Upper lobe of right lung (tissue), 1 donor: ENCODE measurements at regions not wholly inside any gene's neighbourhood (a gene's known extent, or its start where the extent isn't known, plus 50 kb on each side); places are given as distances from the start of the nearest gene placed in this dataset.

Experiments used
- ATAC-seq: fragments of 200-7000 bp; cut with Tn5 transposase; one replicate; pipeline ENCODE4 v1.9.1; 2020; ENCODE audit warnings: mild to moderate bottlenecking, moderate library complexity
- DNase-seq: peaks from one replicate; pipeline ENCODE4 v3.0.0-alpha.2; 2020
- H3K27ac ChIP-seq: fragments of 200-600 bp; one replicate; pipeline ENCODE4 v1.8.0; 2022
- H3K27me3 ChIP-seq: fragments of 200-600 bp; one replicate; pipeline ENCODE4 v1.8.0; 2022; ENCODE audit warnings: mild to moderate bottlenecking
- H3K36me3 ChIP-seq: fragments of 200-600 bp; one replicate; pipeline ENCODE4 v1.8.0; 2022
- H3K4me1 ChIP-seq: fragments of 200-600 bp; one replicate; pipeline ENCODE4 v1.8.0; 2022
- H3K4me3 ChIP-seq: fragments of 200-600 bp; one replicate; pipeline ENCODE4 v1.8.0; 2022; ENCODE audit warnings: mild to moderate bottlenecking
- H3K9me3 ChIP-seq: fragments of 200-600 bp; one replicate; pipeline ENCODE4 v1.8.0; 2022
- intact Hi-C: fragments of 100-400 bp; cut with DNase I; formaldehyde crosslinking; loops from one replicate; pipeline ENCODE4 v1.11.0; 2022
- TF ChIP-seq, protein P1 (sequence below): fragments of 200-600 bp; IDR thresholded peaks from one replicate; pipeline ENCODE4 v1.8.0; 2022; ENCODE audit warnings: antibody characterized with exemption
- donor health status: DM: no; HTN: yes; CAD: no; lungs with severe emphysema.

DNA sequence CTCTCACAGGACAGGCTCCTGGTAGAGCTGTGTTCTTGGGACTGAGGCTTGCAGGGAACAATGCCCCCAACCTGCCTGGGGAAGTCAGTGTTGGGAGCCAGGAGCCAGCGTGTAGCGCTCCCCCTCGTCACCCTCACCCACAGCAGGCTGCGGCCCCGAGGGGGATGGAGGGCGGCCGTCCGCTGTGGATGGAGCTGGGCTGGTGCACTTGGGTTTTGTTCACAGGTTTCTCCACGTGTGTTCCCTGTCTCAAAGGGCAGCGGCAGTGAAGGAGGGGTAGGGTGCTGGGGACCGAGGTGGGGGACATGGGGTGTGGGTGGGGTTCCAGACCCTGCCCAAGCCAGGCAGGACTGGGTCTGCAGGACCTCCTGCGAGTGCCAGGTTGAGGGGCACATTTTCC, 69.1 kb downstream of the RGS12 start:
- no peaks in the 10 kb centered on the region for H3K27me3 ChIP-seq
- H3K27ac ChIP-seq = no peak overlapping the region
- H3K4me3 ChIP-seq = no peak overlapping the region
- no peaks in the 10 kb centered on the region for H3K9me3 ChIP-seq
- ATAC-seq (peak; percentile 4), DNase-seq (no peak)
- no peaks in the 10 kb centered on the region for H3K36me3 ChIP-seq
- TF ChIP-seq, protein P1, sequence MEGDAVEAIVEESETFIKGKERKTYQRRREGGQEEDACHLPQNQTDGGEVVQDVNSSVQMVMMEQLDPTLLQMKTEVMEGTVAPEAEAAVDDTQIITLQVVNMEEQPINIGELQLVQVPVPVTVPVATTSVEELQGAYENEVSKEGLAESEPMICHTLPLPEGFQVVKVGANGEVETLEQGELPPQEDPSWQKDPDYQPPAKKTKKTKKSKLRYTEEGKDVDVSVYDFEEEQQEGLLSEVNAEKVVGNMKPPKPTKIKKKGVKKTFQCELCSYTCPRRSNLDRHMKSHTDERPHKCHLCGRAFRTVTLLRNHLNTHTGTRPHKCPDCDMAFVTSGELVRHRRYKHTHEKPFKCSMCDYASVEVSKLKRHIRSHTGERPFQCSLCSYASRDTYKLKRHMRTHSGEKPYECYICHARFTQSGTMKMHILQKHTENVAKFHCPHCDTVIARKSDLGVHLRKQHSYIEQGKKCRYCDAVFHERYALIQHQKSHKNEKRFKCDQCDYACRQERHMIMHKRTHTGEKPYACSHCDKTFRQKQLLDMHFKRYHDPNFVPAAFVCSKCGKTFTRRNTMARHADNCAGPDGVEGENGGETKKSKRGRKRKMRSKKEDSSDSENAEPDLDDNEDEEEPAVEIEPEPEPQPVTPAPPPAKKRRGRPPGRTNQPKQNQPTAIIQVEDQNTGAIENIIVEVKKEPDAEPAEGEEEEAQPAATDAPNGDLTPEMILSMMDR = no peak
- intact Hi-C loops = no loop called here
- H3K4me1 ChIP-seq = no peaks in the 10 kb centered on the region

DNA sequence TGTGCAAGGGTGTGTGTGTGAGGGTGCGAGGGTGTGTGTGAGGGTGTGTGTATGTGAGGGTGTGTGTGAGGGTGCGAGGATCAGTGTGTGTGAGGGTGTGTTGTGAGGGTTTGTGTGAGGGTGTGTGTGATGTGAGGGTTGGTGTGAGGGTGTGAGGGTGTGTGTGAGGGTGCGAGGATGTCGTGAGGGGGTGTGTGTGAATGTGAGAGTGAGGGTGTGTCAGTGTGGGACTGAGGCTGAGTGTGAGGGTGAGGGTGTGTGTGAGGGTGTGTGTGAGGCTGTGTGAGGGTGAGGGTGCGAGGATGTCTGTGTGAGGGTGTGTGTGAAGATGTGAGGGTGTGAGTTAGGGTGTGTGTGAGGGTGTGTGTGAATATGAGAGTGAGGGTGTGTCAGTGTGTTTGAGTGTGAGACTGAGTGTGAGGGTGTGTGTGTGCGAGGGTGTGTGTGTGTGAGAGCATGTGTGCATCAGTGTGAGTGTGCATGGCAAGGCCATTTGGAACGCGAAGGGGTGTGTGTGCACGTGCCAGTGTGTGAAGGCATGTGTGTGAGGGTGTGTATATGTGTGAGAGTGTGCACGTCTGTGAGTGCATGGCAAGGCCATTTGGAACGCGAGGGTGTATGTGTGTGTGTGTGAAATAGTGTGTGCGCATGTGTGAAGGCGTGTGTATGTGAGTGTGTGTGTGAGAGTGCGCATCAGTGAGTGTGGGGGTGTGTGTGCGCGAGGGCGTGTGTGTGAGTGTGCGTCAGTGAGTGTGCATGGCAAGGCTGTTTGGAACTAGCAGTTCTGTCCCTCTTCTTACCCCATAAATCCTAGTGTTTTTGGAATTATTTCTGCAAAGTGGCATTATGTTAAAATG, 69.8 kb downstream of the RGS12 start:
- H3K27me3 ChIP-seq = no peaks in the 10 kb centered on the region
- no peak overlapping the region for H3K4me3 ChIP-seq
- no peak overlapping the region for H3K27ac ChIP-seq
- no peaks in the 10 kb centered on the region for H3K4me1 ChIP-seq
- H3K9me3 ChIP-seq = no peaks in the 10 kb centered on the region
- no peaks in the 10 kb centered on the region for H3K36me3 ChIP-seq
- peak; percentile 6 for ATAC-seq
- TF ChIP-seq, protein P1 = no peak
- intact Hi-C loops = no loop called here
- no peak for DNase-seq

DNA sequence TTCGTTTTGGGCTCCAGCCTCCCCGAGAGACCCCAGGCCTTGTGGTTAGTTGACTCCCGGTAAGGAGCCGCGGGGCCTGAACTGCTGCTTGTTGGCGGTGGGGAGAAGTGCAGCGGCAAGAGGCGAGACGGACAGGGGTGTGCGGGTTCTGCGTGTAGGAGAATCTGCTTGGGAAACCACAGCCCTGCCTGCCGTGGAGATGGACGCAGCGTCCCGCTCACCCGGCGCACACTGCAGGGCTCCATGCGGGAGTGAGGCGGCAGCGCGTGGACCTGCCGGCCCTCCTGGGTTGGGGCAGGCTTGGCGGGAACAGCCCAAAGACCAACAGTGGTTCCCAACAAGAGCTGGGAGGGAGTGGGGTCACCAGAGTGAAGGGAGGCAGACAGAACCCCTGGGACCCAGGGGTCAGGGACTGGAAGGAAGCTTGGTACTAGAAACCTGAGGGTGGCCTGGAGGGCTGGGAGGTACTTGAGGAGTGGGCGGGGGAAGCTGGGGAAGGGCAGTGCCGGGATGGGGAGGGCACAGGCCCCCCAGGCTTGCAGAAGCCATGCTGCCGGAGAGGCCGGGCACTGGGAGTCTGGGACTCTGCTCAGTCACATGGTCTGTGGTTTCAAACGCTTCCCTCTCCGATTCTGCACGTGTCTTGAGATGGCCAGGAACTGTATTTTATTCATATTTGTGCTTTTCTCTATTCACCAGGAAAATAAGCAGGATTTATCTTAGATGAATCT, 70.8 kb downstream of the RGS12 start:
- no peak overlapping the region for H3K27ac ChIP-seq
- no peaks in the 10 kb centered on the region for H3K36me3 ChIP-seq
- no peaks in the 10 kb centered on the region for H3K27me3 ChIP-seq
- no peaks in the 10 kb centered on the region for H3K4me1 ChIP-seq
- no peak overlapping the region for H3K4me3 ChIP-seq
- TF ChIP-seq, protein P1 = no peak
- H3K9me3 ChIP-seq = no peaks in the 10 kb centered on the region
- peak; percentile 42 for ATAC-seq
- DNase-seq = peak; percentile 61
- intact Hi-C loops = no loop called here

DNA sequence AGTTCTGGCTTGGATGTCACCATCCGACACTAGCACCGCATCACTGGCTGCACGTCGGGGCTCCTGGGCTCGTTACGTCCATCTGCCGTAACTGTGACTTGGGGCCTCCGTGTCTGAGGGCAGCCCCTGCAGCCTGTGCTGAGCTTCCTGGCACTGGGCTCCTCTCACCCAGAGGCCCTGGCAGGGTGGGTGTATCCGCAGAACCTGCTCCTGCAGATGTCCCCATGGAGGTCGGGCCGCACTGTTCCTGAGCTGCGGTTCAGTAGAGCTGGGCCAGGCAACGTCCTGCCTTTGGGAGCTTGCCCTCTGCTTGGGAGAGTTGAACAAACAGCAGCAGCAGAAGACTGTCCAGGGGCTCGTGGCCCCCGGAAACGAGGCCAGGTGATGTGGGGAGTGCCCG, 71.4 kb downstream of the RGS12 start:
- peaks cover 5% of the 10 kb centered on the region for H3K4me1 ChIP-seq
- no peak overlapping the region for H3K27ac ChIP-seq
- intact Hi-C loops = no loop called here
- ATAC-seq (no peak), DNase-seq (no peak)
- H3K9me3 ChIP-seq = no peaks in the 10 kb centered on the region
- H3K4me3 ChIP-seq = no peak overlapping the region
- H3K27me3 ChIP-seq = no peaks in the 10 kb centered on the region
- no peaks in the 10 kb centered on the region for H3K36me3 ChIP-seq
- TF ChIP-seq, protein P1 = no peak

DNA sequence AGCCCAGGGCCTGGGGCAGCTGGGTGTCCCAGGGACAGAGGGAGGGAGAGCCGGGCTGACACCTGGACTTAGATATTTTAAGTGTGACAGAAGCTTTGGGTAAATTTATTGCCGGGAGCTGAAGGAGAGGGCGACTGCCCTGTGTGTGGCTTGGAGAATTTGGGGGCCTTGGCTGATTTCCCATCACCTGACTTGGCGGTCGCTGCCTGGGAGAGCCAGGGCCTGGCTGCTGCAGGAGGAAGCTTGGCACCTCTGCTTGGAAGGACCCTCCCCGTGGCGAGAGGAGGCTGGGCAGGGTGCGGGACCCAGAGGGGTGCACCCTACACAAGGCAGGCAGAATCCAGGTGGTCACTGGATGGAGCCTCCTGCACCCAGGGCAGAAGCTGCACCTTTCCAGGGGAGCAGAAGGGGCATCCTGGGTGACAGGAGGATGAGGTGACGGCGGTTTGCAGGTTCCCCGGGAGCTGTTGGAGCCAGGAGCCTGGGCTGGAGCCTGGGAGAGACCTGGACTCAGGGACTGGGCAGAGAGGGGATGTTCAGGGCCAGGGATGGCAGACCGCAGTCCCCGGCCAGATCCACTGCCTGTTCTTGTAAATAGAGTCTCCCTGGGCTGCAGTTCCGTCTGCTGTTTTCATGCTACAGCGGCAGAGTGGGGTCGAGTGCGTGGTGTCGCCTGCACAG, 72.0 kb downstream of the RGS12 start:
- ATAC-seq (no peak), DNase-seq (peak; percentile 58)
- Histone ChIP-seq H3K27ac (no peak overlapping the region), H3K4me3 (no peak overlapping the region), H3K9me3 (no peaks in the 10 kb centered on the region), H3K27me3 (no peaks in the 10 kb centered on the region), H3K36me3 (no peaks in the 10 kb centered on the region), H3K4me1 (peaks cover 11% of the 10 kb centered on the region)
- intact Hi-C loops = no loop called here
- TF ChIP-seq, protein P1 = no peak
